Pulmonary artery endothelial cell (primary cell): ENCODE measurements at regions not wholly inside any gene's neighbourhood (a gene's known extent, or its start where the extent isn't known, plus 50 kb on each side); places are given as distances from the start of the nearest gene placed in this dataset.

ENCODE experiments used
- DNase-seq: peaks from one replicate; pipeline ENCODE4 v3.0.0-alpha.2; 2011; ENCODE audit warnings: low read depth, low spot score

- no peak for DNase-seq
These were observed 247.6 kb downstream of the TMX3 start for GRCh38 chr18:68467329-68467728.

- DNase-seq: no peak
These were observed 248.2 kb downstream of the TMX3 start for GRCh38 chr18:68466672-68467071.

GRCh38 chr18:68462766-68463165, 252.1 kb downstream of the TMX3 start:
- no peak for DNase-seq

GRCh38 chr18:68462148-68462547, 252.8 kb downstream of the TMX3 start:
- DNase-seq: no peak

DNA sequence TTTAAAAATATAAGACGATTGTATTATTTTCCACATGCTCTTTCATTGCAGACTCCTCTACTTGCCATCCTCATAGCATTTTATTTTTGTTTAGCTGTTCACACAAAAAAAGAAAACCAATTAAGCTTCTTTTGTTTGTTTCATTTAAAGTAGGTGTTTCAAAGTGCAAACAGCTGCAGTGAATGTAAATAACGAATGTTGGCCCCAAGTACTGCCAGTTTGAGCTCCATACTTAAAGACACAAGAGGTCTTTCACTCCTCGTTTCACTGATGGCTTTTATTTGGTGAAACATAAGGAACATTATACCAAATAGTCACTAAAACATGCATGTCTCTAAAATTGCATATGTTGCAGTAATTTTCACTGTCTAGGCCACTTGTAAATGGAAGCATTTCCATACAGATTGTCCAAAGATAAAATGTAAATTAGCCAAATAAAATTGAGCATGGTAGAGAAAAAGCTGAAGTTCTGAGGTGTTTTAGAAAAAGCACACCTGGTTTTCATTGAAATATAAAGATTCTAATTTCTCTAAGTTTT, 253.4 kb downstream of the TMX3 start:
- DNase-seq: no peak

- DNase-seq: no peak
These were observed 254.9 kb downstream of the TMX3 start for GRCh38 chr18:68459968-68460367.

GRCh38 chr18:68456985-68457384, 257.9 kb downstream of the TMX3 start:
- no peak for DNase-seq

- DNase-seq: no peak
These were observed 259.7 kb downstream of the TMX3 start for GRCh38 chr18:68455229-68455603.

- DNase-seq: no peak
These were observed 260.2 kb downstream of the TMX3 start for GRCh38 chr18:68454511-68455228.

DNA sequence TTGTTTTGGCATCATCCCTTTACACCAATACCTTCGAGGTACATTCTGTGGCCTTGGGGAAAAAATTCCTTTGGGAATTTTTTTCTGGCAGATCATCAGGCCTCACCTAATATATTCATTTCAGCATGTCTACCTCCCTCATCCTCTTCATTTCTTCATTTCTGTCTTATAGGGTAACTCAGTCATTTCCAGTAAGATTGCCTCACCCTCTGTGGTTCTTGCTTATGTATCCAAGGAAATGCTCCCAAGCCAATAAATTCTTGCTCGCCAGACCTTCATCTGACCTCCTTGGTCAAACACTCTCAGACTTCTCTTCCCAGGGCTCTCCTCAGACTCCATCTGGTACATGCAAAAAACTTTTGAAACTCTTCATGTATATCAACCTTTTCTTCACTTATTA, 265.6 kb downstream of the TMX3 start:
- DNase-seq: no peak

DNA sequence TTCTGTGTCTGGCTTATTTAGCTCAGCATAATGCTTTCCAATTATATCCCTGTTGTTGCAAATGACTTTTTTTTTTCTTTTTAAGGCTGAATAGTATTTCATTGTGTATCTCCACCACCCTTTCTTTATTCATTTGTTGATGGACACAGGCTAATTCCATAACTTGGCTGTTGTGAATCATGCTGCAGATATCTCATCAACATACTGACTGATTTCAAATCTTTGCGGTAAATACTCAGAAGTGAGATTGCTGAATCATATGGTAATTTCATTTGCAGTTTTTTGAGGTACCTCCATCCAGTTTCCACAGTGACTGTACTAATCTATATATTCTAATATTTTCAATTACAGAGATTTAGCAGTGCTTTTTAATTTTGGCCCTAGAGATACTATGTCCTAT, 266.2 kb downstream of the TMX3 start:
- DNase-seq: no peak

DNA sequence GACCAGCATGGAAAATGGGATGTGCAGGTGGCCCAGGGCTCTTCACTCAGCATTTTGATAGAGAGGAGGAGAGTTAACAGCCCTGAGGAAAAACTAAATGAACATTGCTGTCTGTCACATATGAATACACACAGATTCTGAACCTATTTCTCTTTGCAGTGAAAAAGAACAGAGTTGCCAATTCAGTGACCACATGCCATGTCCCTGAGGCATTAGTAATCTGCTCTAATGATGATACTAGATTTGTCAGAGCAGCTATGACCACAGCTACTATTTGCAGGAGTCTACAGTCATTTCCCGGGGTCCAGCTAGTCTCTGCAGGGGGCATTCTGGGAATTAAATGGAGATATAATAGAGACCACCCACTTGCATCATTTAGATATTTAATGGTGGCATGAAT, 267.6 kb downstream of the TMX3 start:
- no peak for DNase-seq

DNA sequence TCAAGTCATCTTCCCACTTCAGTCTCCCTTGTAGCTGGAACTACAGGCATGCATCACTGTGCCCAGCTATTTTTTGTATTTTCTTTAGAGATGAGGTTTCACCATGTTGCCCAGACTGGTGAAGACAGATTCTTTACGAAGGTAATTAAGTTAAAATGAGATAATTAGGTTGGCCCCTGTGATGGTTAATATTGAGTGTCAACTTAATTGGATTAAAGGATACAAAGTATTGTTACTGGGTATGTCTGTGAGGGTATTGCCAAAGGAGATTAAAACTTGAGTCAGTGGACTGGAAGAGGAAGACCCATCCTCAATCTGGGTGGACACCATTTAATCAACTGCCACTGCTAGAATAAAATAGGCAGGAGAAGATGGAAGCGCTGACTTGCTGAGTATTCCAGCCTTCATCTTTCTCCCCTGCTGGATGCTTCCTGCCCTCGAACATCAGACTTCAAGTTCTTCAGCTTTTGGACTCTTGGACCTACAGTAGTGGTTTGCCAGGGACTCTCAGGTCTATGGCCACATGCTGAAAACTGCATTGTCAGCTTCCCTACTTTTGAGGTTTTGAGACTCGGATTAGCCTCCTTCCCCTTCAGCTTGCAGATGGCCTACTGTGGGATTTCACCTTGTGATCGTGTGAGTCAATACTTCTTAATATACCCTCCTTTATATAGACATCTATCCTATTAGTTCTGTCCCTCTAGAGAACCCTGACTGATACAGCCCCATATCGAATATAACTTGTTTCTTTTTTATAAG, 269.1 kb downstream of the TMX3 start:
- DNase-seq: no peak

DNA sequence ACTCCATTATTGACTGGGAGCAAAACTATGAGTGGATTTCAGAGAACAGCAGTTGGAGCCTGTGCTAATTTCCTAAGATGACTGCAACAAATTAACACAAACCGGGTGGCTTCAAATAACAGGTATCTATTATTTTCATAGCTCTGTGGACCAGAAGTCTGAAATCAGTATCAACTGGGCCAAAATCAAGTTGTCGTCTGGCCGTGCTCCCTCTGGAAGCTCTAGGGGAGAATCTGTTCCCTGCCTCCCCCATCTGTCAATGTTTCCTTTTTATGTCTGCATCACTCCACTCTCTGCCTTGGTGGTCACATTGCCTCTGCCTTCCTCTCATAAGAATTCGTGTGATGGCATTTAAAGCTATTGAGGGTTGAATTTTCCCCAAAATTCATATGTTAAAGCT, 269.8 kb downstream of the TMX3 start:
- DNase-seq: no peak

DNA sequence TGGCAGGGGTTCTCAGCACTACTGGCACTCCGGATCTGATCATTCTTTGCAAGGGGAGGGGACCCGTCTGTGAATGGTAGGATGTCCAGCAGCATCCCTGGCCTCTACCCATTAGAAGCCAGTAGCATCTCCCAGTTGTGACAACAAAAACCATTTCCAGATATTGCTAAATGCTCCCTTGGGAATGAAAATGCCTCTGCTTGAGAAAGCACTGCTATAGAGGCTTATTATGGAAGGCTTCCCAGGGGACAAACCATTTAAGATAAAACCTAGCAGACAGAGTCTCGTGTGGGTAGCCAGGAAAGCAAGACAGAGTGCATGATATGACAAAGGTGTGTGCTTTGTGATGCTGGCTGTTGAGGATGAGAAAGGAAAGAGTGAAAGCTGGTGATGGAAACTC, 273.7 kb downstream of the TMX3 start:
- DNase-seq: no peak

DNA sequence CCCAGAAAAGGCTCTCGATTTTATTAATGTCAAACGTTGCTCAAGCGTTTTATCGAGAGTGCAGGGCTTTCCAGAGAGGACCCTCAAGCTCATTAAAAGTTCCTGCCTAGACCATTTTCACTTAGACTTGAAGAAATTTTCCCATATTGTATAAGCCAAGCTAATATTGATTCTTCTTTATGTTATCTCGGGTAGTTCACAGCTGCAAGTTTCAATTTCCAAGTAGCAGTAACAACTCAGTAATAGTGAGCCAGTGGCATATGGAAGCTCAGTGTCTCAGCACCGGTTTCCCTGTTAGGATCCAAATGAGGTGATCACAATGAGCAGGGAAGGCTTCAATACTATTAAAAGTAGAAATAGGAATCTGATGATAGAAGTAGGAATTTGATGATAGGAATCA, 274.5 kb downstream of the TMX3 start:
- no peak for DNase-seq

GRCh38 chr18:68439642-68440041, 275.3 kb downstream of the TMX3 start:
- DNase-seq: no peak

DNA sequence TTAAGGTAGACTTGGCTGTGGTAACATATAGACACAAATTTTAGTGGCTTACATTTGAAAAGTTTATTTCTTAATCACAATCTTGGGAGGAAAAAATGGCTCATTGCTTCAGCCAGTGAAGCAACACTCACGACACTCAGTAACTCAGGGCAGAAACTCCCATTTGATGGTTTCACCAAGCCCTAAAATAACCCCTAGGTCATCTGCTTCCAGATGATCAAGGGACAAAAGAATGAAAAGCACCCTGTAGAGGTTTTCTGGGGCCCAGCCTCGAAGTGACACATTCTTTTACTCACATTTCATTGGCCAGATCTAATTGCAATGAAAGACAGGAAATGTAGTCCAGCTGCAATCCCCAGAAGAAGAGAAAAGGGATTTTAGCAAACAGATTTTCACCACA, 275.9 kb downstream of the TMX3 start:
- DNase-seq: no peak

- no peak for DNase-seq
These were observed 276.4 kb downstream of the TMX3 start for GRCh38 chr18:68438536-68438935.

DNA sequence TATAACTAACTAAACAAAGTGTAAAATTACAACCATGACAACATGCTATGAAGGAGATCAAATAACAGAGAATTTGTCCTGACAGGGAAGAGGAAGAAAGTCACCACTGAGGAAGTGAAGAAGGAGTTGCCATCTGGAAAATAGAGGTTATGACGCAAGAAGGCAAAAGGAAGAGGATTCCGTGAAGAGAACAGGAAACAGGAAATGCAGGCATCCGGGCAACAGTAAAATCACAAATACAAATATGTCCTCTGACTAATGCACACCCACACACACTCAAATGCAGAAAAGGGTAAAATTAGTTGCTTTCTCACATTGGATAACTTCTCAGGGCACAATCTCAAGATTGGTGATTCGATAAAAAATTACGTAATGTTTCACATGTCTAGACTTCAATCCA, 278.4 kb downstream of the TMX3 start:
- DNase-seq: peak; percentile 26

GRCh38 chr18:68435581-68435980, 279.3 kb downstream of the TMX3 start:
- DNase-seq: no peak

DNA sequence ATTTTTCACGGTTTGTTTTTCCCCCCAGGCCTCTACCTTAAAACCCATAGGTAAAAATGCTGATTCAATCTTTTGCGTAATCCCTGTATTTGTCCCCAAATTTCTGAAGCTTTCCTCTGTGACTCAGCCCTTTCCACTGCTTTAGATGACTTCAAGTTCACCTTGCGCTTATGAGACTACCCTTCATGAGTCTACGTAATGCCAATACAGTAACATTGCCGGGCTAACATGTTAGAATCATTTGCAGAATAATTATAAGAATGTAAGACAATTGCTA, 283.0 kb downstream of the TMX3 start:
- no peak for DNase-seq
